B cell (primary cell): ENCODE measurements at regions not wholly inside any gene's neighbourhood (a gene's known extent, or its start where the extent isn't known, plus 50 kb on each side); places are given as distances from the start of the nearest gene placed in this dataset.

Source experiments
- CTCF ChIP-seq: fragments of 200-600 bp; IDR thresholded peaks from one replicate; pipeline ENCODE4 v1.8.0; 2022; ENCODE audit warnings: antibody characterized with exemption, mild to moderate bottlenecking
- EZH2 ChIP-seq: IDR thresholded peaks from 2 replicates; pipeline ENCODE4 v1.6.1; 2012; ENCODE audit warnings: borderline replicate concordance, low read depth, mild to moderate bottlenecking, moderate library complexity, low read length; ENCODE audit not compliant: insufficient read depth, poor library complexity, severe bottlenecking

DNA sequence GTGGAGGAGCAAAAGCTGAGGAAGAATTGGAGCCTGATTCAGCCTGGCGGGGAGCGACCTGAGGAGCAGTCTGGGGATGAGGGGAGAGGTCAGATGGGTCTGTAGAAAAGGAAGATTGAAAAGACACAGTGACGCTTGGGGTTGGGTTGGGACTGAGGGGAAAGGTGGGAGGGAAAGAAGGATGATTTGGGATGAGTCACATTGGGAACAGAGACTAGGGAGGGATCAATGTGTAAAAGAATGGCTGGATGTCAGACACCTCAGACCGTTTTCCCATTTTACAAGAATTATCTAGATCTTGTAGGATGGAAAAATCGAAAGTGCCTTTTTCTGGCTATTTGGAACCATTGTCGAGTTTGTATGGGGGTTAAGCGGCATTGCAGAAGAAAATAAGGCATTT, 1076.5 kb downstream of the DNAJB9 start:
- TF ChIP-seq CTCF (no peak), EZH2 (no peak)
